ENCODE measurements at regions not wholly inside any gene's neighbourhood (a gene's known extent, or its start where the extent isn't known, plus 50 kb on each side); places are given as distances from the start of the nearest gene placed in this dataset.

GRCh38 chr2:107475859-107476258 lies 350.8 kb upstream of the RGPD4 start:
- peaks cover 0 to 7% (median 2%) of the 10 kb centered on the region in 4 donors for H3K9me3 ChIP-seq (ENCODE audit: control insufficient read depth in 4 of 4, insufficient read depth in 3 of 4, low read length in 3 of 4)
- no peaks in the 10 kb centered on the region for H3K36me3 ChIP-seq (ENCODE audit: control insufficient read depth in 4 of 4, insufficient read depth in 4 of 4, low read length in 4 of 4)
- no peak overlapping the region for H3K4me3 ChIP-seq
- no peak for DNase-seq
- no peak overlapping the region for H3K27ac ChIP-seq (ENCODE audit: low read depth in 1 of 2, low read length in 1 of 2)
- WGBS, 2 donors = 92% methylated on average over 2 of the region's 2 CpGs
- ATAC-seq (ENCODE audit: insufficient read depth, low FRiP score) = no peak
- no peak overlapping the region for H3K9ac ChIP-seq (ENCODE audit: insufficient read depth in 1 of 2, low read length in 2 of 2)
- H3K4me1 ChIP-seq (ENCODE audit: control insufficient read depth in 5 of 5, insufficient read depth in 5 of 5, low read length in 5 of 5) = no peaks in the 10 kb centered on the region
- TF ChIP-seq CTCF (IDR thresholded peaks at IDR 0.05; ENCODE audit: control extremely low read depth, extremely low read depth) = no peak
- H3K27me3 ChIP-seq (ENCODE audit: control insufficient read depth in 3 of 3, insufficient read depth in 3 of 3, low read length in 2 of 3) = no peaks in the 10 kb centered on the region

GRCh38 chr2:107502539-107502938 lies 324.2 kb upstream of the RGPD4 start:
- TF ChIP-seq CTCF (IDR thresholded peaks at IDR 0.05; ENCODE audit: control extremely low read depth, extremely low read depth) = no peak
- H3K4me3 ChIP-seq = no peak overlapping the region
- no peaks in the 10 kb centered on the region for H3K27me3 ChIP-seq (ENCODE audit: control insufficient read depth in 3 of 3, insufficient read depth in 3 of 3, low read length in 2 of 3)
- no peak for ATAC-seq (ENCODE audit: insufficient read depth, low FRiP score)
- peaks cover 0 to 4% (median 0%) of the 10 kb centered on the region in 4 donors for H3K9me3 ChIP-seq (ENCODE audit: control insufficient read depth in 4 of 4, insufficient read depth in 3 of 4, low read length in 3 of 4)
- no peak for DNase-seq
- no peak overlapping the region for H3K27ac ChIP-seq (ENCODE audit: low read depth in 1 of 2, low read length in 1 of 2)
- H3K9ac ChIP-seq (ENCODE audit: insufficient read depth in 1 of 2, low read length in 2 of 2) = no peak overlapping the region
- no peaks in the 10 kb centered on the region for H3K36me3 ChIP-seq (ENCODE audit: control insufficient read depth in 4 of 4, insufficient read depth in 4 of 4, low read length in 4 of 4)
- no peaks in the 10 kb centered on the region for H3K4me1 ChIP-seq (ENCODE audit: control insufficient read depth in 5 of 5, insufficient read depth in 5 of 5, low read length in 5 of 5)

- H3K9me3 ChIP-seq (ENCODE audit: control insufficient read depth in 4 of 4, insufficient read depth in 3 of 4, low read length in 3 of 4) = peaks cover 0 to 5% (median 0%) of the 10 kb centered on the region in 4 donors
- no peaks in the 10 kb centered on the region for H3K36me3 ChIP-seq (ENCODE audit: control insufficient read depth in 4 of 4, insufficient read depth in 4 of 4, low read length in 4 of 4)
- no peak for TF ChIP-seq CTCF (IDR thresholded peaks at IDR 0.05; ENCODE audit: control extremely low read depth, extremely low read depth)
- H3K27me3 ChIP-seq (ENCODE audit: control insufficient read depth in 3 of 3, insufficient read depth in 3 of 3, low read length in 2 of 3) = no peaks in the 10 kb centered on the region
- H3K4me3 ChIP-seq = no peak overlapping the region
- H3K4me1 ChIP-seq (ENCODE audit: control insufficient read depth in 5 of 5, insufficient read depth in 5 of 5, low read length in 5 of 5) = no peaks in the 10 kb centered on the region
- ATAC-seq (ENCODE audit: insufficient read depth, low FRiP score) = no peak
- DNase-seq = no peak
- no peak overlapping the region for H3K9ac ChIP-seq (ENCODE audit: insufficient read depth in 1 of 2, low read length in 2 of 2)
- no peak overlapping the region for H3K27ac ChIP-seq (ENCODE audit: low read depth in 1 of 2, low read length in 1 of 2)
- 44 to 74% methylated on average over 6 of the region's 6 CpGs for WGBS, 2 donors
These were observed 314.5 kb upstream of the RGPD4 start for GRCh38 chr2:107511970-107512789.
